GM18951 (cell line): ENCODE measurements at regions not wholly inside any gene's neighbourhood (a gene's known extent, or its start where the extent isn't known, plus 50 kb on each side); places are given as distances from the start of the nearest gene placed in this dataset.

ENCODE experiments used
- POLR2A ChIP-seq: IDR thresholded peaks from 4 replicates; pipeline ENCODE4 v1.6.1; 2011; ENCODE audit warnings: mild to moderate bottlenecking; ENCODE audit not compliant: insufficient read length, insufficient read depth; ENCODE audit errors: extremely low read depth
- in situ Hi-C: fragments of 300-500 bp; cut with MboI; formaldehyde crosslinking; loops from one replicate; pipeline ENCODE4 v1.12.0; 2022; ENCODE audit warnings: low sequenced_read_pairs, mixed read lengths, inconsistent platforms; ENCODE audit not compliant: unreplicated experiment

GRCh38 chr4:53649357-53649756, 58.1 kb upstream of the LNX1 start:
- in situ Hi-C loops, result no loop called here
- no peak for TF ChIP-seq POLR2A

- in situ Hi-C loops, result no loop called here
- TF ChIP-seq POLR2A, result no peak
These were observed 56.3 kb upstream of the LNX1 start for GRCh38 chr4:53647547-53647946.

- in situ Hi-C loops, result no loop called here
- no peak for TF ChIP-seq POLR2A
These were observed 55.5 kb upstream of the LNX1 start for GRCh38 chr4:53646795-53647194.

GRCh38 chr4:53645108-53645507, 53.8 kb upstream of the LNX1 start:
- no peak for TF ChIP-seq POLR2A
- in situ Hi-C loops, result no loop called here

GRCh38 chr4:53644607-53645006, 53.3 kb upstream of the LNX1 start:
- TF ChIP-seq POLR2A, result no peak
- in situ Hi-C loops, result no loop called here
